ENCODE measurements at regions not wholly inside any gene's neighbourhood (a gene's known extent, or its start where the extent isn't known, plus 50 kb on each side); places are given as distances from the start of the nearest gene placed in this dataset.

DNA sequence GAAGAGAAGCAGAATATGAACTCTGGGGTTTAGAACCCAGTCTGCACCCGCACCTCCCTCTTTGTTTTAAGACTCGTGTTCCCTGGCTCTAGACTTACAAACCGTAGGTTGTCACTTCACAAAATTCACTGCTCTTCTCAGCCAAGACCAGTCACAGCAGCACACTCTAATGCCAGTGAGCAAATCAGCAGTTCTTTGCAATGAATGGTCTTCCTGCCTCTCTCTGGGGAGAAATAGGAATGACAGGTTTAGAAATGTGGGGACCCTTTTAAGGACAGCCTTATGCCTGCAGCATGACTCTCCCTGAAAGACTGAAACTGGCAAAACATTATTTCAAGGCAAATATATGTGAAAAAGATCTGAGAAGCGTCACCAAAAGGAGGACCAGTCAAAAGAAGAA is 156.9 kb downstream of the KCTD15 start:
- Mint-ChIP-seq H3K4me3 (no peak overlapping the region), H3K27me3 (no peaks in the 10 kb centered on the region), H3K9me3 (peaks cover 0 to 3% (median 0%) of the 10 kb centered on the region in 7 donors), H3K27ac (no peak overlapping the region), H3K36me3 (no peaks in the 10 kb centered on the region), H3K4me1 (no peaks in the 10 kb centered on the region)
- no peaks in the 10 kb centered on the region for H3K4me1 ChIP-seq (ENCODE audit: control insufficient read depth, insufficient read depth, low read length, poor library complexity, severe bottlenecking)
- no peaks in the 10 kb centered on the region for H3K27me3 ChIP-seq (ENCODE audit: control insufficient read depth, insufficient read depth, low read length)
- H3K36me3 ChIP-seq (ENCODE audit: control insufficient read depth, insufficient read depth, low read length) = no peaks in the 10 kb centered on the region
- ATAC-seq (ENCODE audit: low read depth in 2 of 2) (no peak), DNase-seq (no peak)
- no peaks in the 10 kb centered on the region for H3K9me3 ChIP-seq (ENCODE audit: control insufficient read depth in 2 of 2, low read length in 2 of 2)
- H3K27ac ChIP-seq (ENCODE audit: insufficient read depth, low read length, poor library complexity, severe bottlenecking) = no peak overlapping the region
- H3K4me3 ChIP-seq (ENCODE audit: low read depth, low read length) = no peak overlapping the region

DNA sequence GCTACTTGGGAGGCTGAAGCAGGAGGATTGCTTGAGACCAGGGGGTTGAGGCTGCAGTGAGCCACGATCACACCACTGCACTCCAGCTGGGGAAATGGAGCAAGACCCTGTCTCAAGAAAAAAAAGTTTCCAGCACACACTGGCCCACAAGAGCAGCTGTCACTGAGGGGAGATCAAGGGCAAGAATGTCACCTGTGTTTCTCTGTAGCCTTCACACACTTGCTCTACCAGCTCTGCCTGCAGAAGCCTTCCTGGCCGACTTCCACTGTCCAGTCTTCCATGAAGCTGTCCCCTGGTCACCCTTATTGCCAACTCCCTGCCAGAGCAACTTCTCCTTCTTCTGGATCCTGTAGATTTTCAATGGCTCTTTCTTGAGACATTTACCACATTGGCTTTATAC is 158.0 kb downstream of the KCTD15 start:
- H3K36me3 Mint-ChIP-seq = no peaks in the 10 kb centered on the region
- H3K27ac Mint-ChIP-seq = no peak overlapping the region
- H3K9me3 Mint-ChIP-seq = peaks cover 0 to 3% (median 0%) of the 10 kb centered on the region in 7 donors
- DNase-seq = no peak
- Histone ChIP-seq H3K4me1 (ENCODE audit: control insufficient read depth, insufficient read depth, low read length, poor library complexity, severe bottlenecking) (no peaks in the 10 kb centered on the region), H3K4me3 (ENCODE audit: low read depth, low read length) (no peak overlapping the region), H3K36me3 (ENCODE audit: control insufficient read depth, insufficient read depth, low read length) (no peaks in the 10 kb centered on the region), H3K9me3 (ENCODE audit: control insufficient read depth in 2 of 2, low read length in 2 of 2) (no peaks in the 10 kb centered on the region), H3K27ac (ENCODE audit: insufficient read depth, low read length, poor library complexity, severe bottlenecking) (no peak overlapping the region), H3K27me3 (ENCODE audit: control insufficient read depth, insufficient read depth, low read length) (no peaks in the 10 kb centered on the region)
- H3K4me3 Mint-ChIP-seq = no peak overlapping the region
- no peaks in the 10 kb centered on the region for H3K4me1 Mint-ChIP-seq
- ATAC-seq (ENCODE audit: low read depth in 2 of 2) = no peak
- no peaks in the 10 kb centered on the region for H3K27me3 Mint-ChIP-seq

DNA sequence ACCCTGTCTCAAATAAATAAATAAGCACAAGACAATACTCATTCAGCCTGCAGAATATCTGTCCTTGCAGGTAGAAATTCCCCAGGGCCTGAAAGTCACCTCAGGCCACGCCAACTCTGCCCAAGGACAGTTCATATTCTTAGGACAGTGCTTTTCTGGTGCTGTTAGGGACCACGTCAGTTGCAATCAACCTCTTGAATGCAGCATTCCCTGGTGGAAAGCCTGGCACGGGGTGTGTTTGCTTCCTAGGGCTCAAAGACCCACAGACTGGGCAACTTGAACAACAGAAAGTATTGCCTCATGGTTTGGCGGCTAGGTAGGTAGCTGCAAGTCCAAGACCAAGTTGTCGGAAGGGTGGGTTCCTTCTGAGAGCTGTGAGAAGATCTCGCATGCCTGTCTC is 160.3 kb downstream of the KCTD15 start:
- no peaks in the 10 kb centered on the region for H3K9me3 ChIP-seq (ENCODE audit: control insufficient read depth in 2 of 2, low read length in 2 of 2)
- Mint-ChIP-seq H3K4me1 (no peaks in the 10 kb centered on the region), H3K9me3 (peaks cover 0 to 6% (median 0%) of the 10 kb centered on the region in 7 donors), H3K27me3 (no peaks in the 10 kb centered on the region), H3K27ac (no peak overlapping the region), H3K36me3 (no peaks in the 10 kb centered on the region), H3K4me3 (no peak overlapping the region)
- DNase-seq = no peak
- ATAC-seq (ENCODE audit: low read depth in 2 of 2) = no peak
- no peaks in the 10 kb centered on the region for H3K4me1 ChIP-seq (ENCODE audit: control insufficient read depth, insufficient read depth, low read length, poor library complexity, severe bottlenecking)
- H3K36me3 ChIP-seq (ENCODE audit: control insufficient read depth, insufficient read depth, low read length) = no peaks in the 10 kb centered on the region
- no peak overlapping the region for H3K4me3 ChIP-seq (ENCODE audit: low read depth, low read length)
- no peaks in the 10 kb centered on the region for H3K27me3 ChIP-seq (ENCODE audit: control insufficient read depth, insufficient read depth, low read length)
- H3K27ac ChIP-seq (ENCODE audit: insufficient read depth, low read length, poor library complexity, severe bottlenecking) = no peak overlapping the region

DNA sequence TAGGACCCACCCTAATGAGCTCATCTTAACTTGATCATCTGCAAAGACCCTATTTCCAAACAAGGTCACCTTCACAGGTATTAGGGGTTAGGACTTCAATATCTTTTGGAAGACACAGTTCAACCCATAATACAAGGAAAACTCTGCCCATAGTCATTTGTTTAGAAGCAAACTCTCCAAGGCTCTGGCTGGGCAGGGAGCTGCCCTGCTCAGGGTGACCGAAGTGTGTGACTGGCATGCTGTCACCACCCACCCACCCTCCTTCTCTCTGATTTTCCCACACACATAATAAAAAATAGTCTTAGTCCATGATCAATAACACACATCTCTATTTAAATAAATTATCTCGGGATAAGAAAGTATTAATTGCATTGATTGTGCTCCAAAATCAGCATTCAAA is 161.1 kb downstream of the KCTD15 start:
- ATAC-seq (ENCODE audit: low read depth in 2 of 2) = no peak
- Histone ChIP-seq H3K9me3 (ENCODE audit: control insufficient read depth in 2 of 2, low read length in 2 of 2) (no peaks in the 10 kb centered on the region), H3K27me3 (ENCODE audit: control insufficient read depth, insufficient read depth, low read length) (no peaks in the 10 kb centered on the region), H3K27ac (ENCODE audit: insufficient read depth, low read length, poor library complexity, severe bottlenecking) (no peak overlapping the region), H3K4me3 (ENCODE audit: low read depth, low read length) (no peak overlapping the region), H3K36me3 (ENCODE audit: control insufficient read depth, insufficient read depth, low read length) (no peaks in the 10 kb centered on the region), H3K4me1 (ENCODE audit: control insufficient read depth, insufficient read depth, low read length, poor library complexity, severe bottlenecking) (no peaks in the 10 kb centered on the region)
- H3K27me3 Mint-ChIP-seq = no peaks in the 10 kb centered on the region
- H3K4me1 Mint-ChIP-seq = no peaks in the 10 kb centered on the region
- peaks cover 0 to 6% (median 0%) of the 10 kb centered on the region in 7 donors for H3K9me3 Mint-ChIP-seq
- DNase-seq = no peak
- no peak overlapping the region for H3K4me3 Mint-ChIP-seq
- no peaks in the 10 kb centered on the region for H3K36me3 Mint-ChIP-seq
- peak overlapping the region in 1 of 3 donors; percentile 7 for H3K27ac Mint-ChIP-seq

DNA sequence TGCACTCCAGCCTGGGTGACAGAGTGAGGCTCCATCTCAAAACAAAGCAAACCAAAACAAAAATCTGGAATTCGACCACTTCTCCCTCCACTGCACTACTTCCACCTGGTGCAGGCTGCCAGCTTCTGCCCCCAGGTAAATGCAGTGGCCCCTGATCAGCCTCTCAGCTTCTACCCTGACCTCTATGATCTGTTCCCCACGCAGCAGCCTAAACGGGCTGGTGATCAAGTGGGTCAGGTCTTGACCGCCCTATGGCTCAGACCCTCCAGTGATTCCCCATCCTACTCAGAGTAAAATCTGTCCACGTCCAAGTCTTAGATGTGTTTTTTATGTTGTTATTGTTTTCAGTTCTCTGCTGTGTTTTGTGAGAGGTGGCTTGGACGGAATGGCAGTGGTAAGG is 163.9 kb downstream of the KCTD15 start:
- Mint-ChIP-seq H3K4me3 (no peak overlapping the region), H3K4me1 (no peaks in the 10 kb centered on the region), H3K27ac (no peak overlapping the region), H3K27me3 (no peaks in the 10 kb centered on the region), H3K9me3 (peaks cover 0 to 6% (median 0%) of the 10 kb centered on the region in 7 donors), H3K36me3 (no peaks in the 10 kb centered on the region)
- Histone ChIP-seq H3K27me3 (ENCODE audit: control insufficient read depth, insufficient read depth, low read length) (no peaks in the 10 kb centered on the region), H3K4me1 (ENCODE audit: control insufficient read depth, insufficient read depth, low read length, poor library complexity, severe bottlenecking) (no peaks in the 10 kb centered on the region), H3K36me3 (ENCODE audit: control insufficient read depth, insufficient read depth, low read length) (no peaks in the 10 kb centered on the region), H3K4me3 (ENCODE audit: low read depth, low read length) (no peak overlapping the region), H3K9me3 (ENCODE audit: control insufficient read depth in 2 of 2, low read length in 2 of 2) (no peaks in the 10 kb centered on the region), H3K27ac (ENCODE audit: insufficient read depth, low read length, poor library complexity, severe bottlenecking) (no peak overlapping the region)
- ATAC-seq (ENCODE audit: low read depth in 2 of 2) = no peak
- DNase-seq = no peak

DNA sequence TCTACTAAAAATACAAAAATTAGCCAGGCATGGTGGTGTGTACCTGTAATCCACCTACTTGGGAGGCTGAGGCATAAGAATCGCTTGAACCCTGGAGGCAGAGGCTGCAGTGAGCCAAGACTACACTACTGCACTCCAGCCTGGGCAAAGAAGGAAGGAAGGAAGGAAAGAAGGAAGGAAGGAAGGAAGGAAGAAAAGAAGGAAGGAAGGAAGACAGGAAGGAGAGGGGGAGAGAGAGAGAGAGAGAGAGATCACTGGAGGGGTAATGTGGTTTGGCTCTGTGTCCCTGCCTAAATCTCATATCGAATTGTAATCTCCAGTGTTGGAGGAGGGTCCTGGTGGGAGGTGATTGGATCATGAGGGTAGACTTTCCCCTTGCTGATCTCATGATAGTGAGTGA is 165.5 kb downstream of the KCTD15 start:
- H3K36me3 ChIP-seq (ENCODE audit: control insufficient read depth, insufficient read depth, low read length) = no peaks in the 10 kb centered on the region
- H3K4me3 Mint-ChIP-seq = no peak overlapping the region
- H3K4me1 Mint-ChIP-seq = no peaks in the 10 kb centered on the region
- peaks cover 0 to 6% of the 10 kb centered on the region in 2 experiments for H3K9me3 ChIP-seq (ENCODE audit: control insufficient read depth in 2 of 2, low read length in 2 of 2)
- H3K36me3 Mint-ChIP-seq = no peaks in the 10 kb centered on the region
- peaks cover 0 to 10% (median 6%) of the 10 kb centered on the region in 7 donors for H3K9me3 Mint-ChIP-seq
- peaks cover 4% of the 10 kb centered on the region for H3K27me3 Mint-ChIP-seq
- no peak overlapping the region for H3K27ac ChIP-seq (ENCODE audit: insufficient read depth, low read length, poor library complexity, severe bottlenecking)
- no peaks in the 10 kb centered on the region for H3K27me3 ChIP-seq (ENCODE audit: control insufficient read depth, insufficient read depth, low read length)
- no peak overlapping the region for H3K27ac Mint-ChIP-seq
- H3K4me3 ChIP-seq (ENCODE audit: low read depth, low read length) = no peak overlapping the region
- no peak for ATAC-seq (ENCODE audit: low read depth in 2 of 2)
- H3K4me1 ChIP-seq (ENCODE audit: control insufficient read depth, insufficient read depth, low read length, poor library complexity, severe bottlenecking) = no peaks in the 10 kb centered on the region
- DNase-seq = no peak

DNA sequence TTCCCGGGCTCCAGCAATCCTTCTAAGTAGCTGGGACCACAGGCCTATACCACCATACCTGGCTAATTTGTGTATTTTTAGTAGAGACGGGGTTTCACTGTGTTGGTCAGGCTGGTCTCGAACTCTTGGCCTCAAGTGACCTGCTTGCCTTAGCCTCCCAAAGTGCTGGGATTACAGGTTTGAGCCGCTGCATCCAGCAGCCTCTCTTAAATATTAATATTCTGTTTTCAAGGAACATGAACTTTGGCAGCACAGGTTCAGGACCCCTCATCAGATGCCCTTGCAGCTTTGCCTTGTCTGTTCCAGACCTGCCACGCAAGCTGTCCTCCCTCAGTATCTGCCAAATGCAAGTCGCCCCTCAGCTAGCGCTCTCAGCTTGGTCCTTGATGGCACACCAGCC is 166.8 kb downstream of the KCTD15 start:
- no peak for DNase-seq
- Mint-ChIP-seq H3K4me1 (no peaks in the 10 kb centered on the region), H3K4me3 (no peak overlapping the region), H3K9me3 (peaks cover 2 to 8% (median 6%) of the 10 kb centered on the region in 7 donors), H3K36me3 (no peaks in the 10 kb centered on the region), H3K27ac (no peak overlapping the region), H3K27me3 (peaks cover 4% of the 10 kb centered on the region)
- no peaks in the 10 kb centered on the region for H3K27me3 ChIP-seq (ENCODE audit: control insufficient read depth, insufficient read depth, low read length)
- H3K4me3 ChIP-seq (ENCODE audit: low read depth, low read length) = no peak overlapping the region
- peaks cover 2 to 6% of the 10 kb centered on the region in 2 experiments for H3K9me3 ChIP-seq (ENCODE audit: control insufficient read depth in 2 of 2, low read length in 2 of 2)
- no peaks in the 10 kb centered on the region for H3K4me1 ChIP-seq (ENCODE audit: control insufficient read depth, insufficient read depth, low read length, poor library complexity, severe bottlenecking)
- H3K27ac ChIP-seq (ENCODE audit: insufficient read depth, low read length, poor library complexity, severe bottlenecking) = no peak overlapping the region
- H3K36me3 ChIP-seq (ENCODE audit: control insufficient read depth, insufficient read depth, low read length) = no peaks in the 10 kb centered on the region
- ATAC-seq (ENCODE audit: low read depth in 2 of 2) = no peak

DNA sequence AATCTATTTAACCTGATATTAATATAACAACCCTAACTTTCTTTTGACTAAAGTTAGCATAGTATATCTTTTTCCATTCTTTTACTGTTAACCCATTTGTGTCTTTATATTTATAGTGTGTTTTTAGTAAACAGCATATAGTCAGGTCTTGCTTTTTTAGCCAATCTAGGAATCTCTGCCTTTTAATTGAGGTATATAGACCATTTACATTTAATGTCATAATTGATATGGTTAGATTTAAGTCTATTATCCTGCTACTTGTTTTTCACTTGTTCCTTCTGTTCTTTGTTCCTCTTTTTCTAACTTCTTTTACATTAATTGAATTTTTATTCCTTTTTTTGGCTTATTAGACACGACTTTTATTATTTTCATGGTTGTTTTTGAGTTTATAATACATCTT is 174.4 kb downstream of the KCTD15 start:
- H3K4me1 ChIP-seq (ENCODE audit: control insufficient read depth, insufficient read depth, low read length, poor library complexity, severe bottlenecking) = no peaks in the 10 kb centered on the region
- peaks cover 4% of the 10 kb centered on the region for H3K27me3 Mint-ChIP-seq
- H3K27ac ChIP-seq (ENCODE audit: insufficient read depth, low read length, poor library complexity, severe bottlenecking) = no peak overlapping the region
- H3K4me1 Mint-ChIP-seq = no peaks in the 10 kb centered on the region
- no peak overlapping the region for H3K4me3 ChIP-seq (ENCODE audit: low read depth, low read length)
- no peaks in the 10 kb centered on the region for H3K36me3 ChIP-seq (ENCODE audit: control insufficient read depth, insufficient read depth, low read length)
- no peak for ATAC-seq (ENCODE audit: low read depth in 2 of 2)
- H3K27ac Mint-ChIP-seq = no peak overlapping the region
- H3K36me3 Mint-ChIP-seq = no peaks in the 10 kb centered on the region
- peaks cover 12% of the 10 kb centered on the region for H3K27me3 ChIP-seq (ENCODE audit: control insufficient read depth, insufficient read depth, low read length)
- no peak for DNase-seq
- peaks cover 15 to 16% of the 10 kb centered on the region in 2 experiments for H3K9me3 ChIP-seq (ENCODE audit: control insufficient read depth in 2 of 2, low read length in 2 of 2)
- peaks cover 4 to 23% (median 14%) of the 10 kb centered on the region in 7 donors for H3K9me3 Mint-ChIP-seq
- H3K4me3 Mint-ChIP-seq = no peak overlapping the region
